Large intestine (tissue), 3 donors: ENCODE measurements at regions not wholly inside any gene's neighbourhood (a gene's known extent, or its start where the extent isn't known, plus 50 kb on each side); places are given as distances from the start of the nearest gene placed in this dataset.

Source experiments
- DNase-seq, 2 donors: peaks; one replicate each; pipeline versions ENCODE4 v3.0.0 to v3.0.0-alpha.2; 2013
- H3K27ac ChIP-seq: one replicate; pipeline ENCODE4 v1.5.1; 2013; ENCODE audit warnings: low read length
- H3K27me3 ChIP-seq: 2 replicates; pipeline ENCODE4 v1.6.1; 2013; ENCODE audit warnings: low read length; ENCODE audit not compliant: control insufficient read depth, insufficient read depth
- H3K36me3 ChIP-seq: 2 replicates; pipeline ENCODE4 v1.6.1; 2013; ENCODE audit warnings: low read length; ENCODE audit not compliant: control insufficient read depth, insufficient read depth
- H3K4me1 ChIP-seq: one replicate; pipeline ENCODE4 v1.6.1; 2013; ENCODE audit warnings: low read length; ENCODE audit not compliant: control insufficient read depth, insufficient read depth
- H3K4me3 ChIP-seq: one replicate; pipeline ENCODE4 v1.5.1; 2013; ENCODE audit warnings: low read length
- H3K9me3 ChIP-seq: one replicate; pipeline ENCODE4 v1.6.1; 2013; ENCODE audit warnings: mild to moderate bottlenecking, low read depth, low read length, moderate library complexity; ENCODE audit not compliant: control insufficient read depth
- WGBS: methylation state at CpG from one replicate; pipeline ENCODE4 v1.1.5; 2013; ENCODE audit warnings: low lambda C conversion rate; ENCODE audit not compliant: insufficient coverage; 5-methylcytosine and 5-hydroxymethylcytosine counted together

GRCh38 chr12:93318720-93319522 lies 58.8 kb upstream of the NUDT4 start:
- H3K9me3 ChIP-seq = no peaks in the 10 kb centered on the region
- H3K36me3 ChIP-seq = no peaks in the 10 kb centered on the region
- H3K27ac ChIP-seq = no peak overlapping the region
- no peaks in the 10 kb centered on the region for H3K27me3 ChIP-seq
- WGBS = 55% methylated on average over 2 of the region's 6 CpGs
- DNase-seq = peak in 1 of 2 donors; percentile 25
- H3K4me1 ChIP-seq = peaks cover 38% of the 10 kb centered on the region
- H3K4me3 ChIP-seq = no peak overlapping the region

DNA sequence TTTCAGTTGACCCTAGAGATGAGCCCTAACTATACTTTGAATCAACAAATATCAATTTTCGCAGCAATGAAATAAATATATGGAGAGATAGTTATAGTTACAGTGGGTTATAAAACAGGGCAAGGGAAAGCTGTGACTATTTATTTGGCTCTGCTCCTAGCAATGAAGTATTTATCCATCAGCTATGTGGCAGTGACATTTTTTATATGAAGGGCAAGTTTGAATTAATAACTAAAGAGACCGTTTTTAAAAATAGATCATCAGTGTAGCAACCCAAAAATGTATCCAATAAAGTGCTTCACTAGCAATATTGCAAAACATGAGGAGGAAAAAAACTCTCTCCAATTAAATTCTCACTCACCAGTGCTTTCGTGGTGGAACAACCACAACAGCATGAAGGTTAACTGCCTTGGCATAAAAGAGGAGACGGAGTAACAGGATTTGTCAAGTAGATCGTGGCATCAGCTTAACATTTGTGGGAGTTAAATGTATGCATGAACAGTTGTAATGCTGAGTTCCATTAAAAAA lies 58.1 kb upstream of the NUDT4 start:
- Histone ChIP-seq H3K27me3 (no peaks in the 10 kb centered on the region), H3K4me3 (no peak overlapping the region), H3K9me3 (no peaks in the 10 kb centered on the region), H3K4me1 (peaks cover 33% of the 10 kb centered on the region), H3K36me3 (no peaks in the 10 kb centered on the region), H3K27ac (no peak overlapping the region)
- DNase-seq = no peak
- 56% methylated on average over 3 of the region's 5 CpGs for WGBS

DNA sequence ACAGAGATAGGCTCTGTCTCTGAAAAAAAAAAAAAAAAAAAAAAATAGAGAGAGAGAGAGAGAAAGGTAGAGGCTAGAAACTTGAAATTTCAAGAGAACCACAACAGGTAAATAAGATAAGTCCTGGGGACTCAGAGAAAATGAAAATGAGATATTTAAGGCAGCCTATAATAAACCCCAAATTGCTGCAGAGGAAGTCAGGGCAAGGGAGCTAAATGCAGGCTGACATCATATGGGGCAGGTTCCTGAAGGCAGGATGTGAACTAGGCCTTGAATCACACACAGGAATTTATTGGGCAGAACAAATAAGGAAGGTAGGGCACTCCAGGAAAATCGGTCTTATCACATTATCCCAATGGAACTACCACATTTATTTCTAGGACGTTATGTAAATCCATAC lies 54.9 kb upstream of the NUDT4 start:
- no CpG with 5 or more reads among the region's 2 CpGs for WGBS
- no peaks in the 10 kb centered on the region for H3K9me3 ChIP-seq
- no peak overlapping the region for H3K4me3 ChIP-seq
- no peaks in the 10 kb centered on the region for H3K36me3 ChIP-seq
- no peaks in the 10 kb centered on the region for H3K27me3 ChIP-seq
- H3K4me1 ChIP-seq = peaks cover 8% of the 10 kb centered on the region
- DNase-seq = no peak
- H3K27ac ChIP-seq = no peak overlapping the region

GRCh38 chr12:93323625-93324329 lies 53.9 kb upstream of the NUDT4 start:
- WGBS = 78% methylated on average over 2 of the region's 5 CpGs
- no peaks in the 10 kb centered on the region for H3K27me3 ChIP-seq
- H3K4me3 ChIP-seq = no peak overlapping the region
- no peak for DNase-seq
- H3K4me1 ChIP-seq = peaks cover 3% of the 10 kb centered on the region
- no peak overlapping the region for H3K27ac ChIP-seq
- no peaks in the 10 kb centered on the region for H3K9me3 ChIP-seq
- no peaks in the 10 kb centered on the region for H3K36me3 ChIP-seq

- Histone ChIP-seq H3K27ac (no peak overlapping the region), H3K27me3 (no peaks in the 10 kb centered on the region), H3K36me3 (no peaks in the 10 kb centered on the region), H3K4me3 (no peak overlapping the region), H3K4me1 (no peaks in the 10 kb centered on the region), H3K9me3 (no peaks in the 10 kb centered on the region)
- no peak for DNase-seq
- no CpG with 5 or more reads among the region's 7 CpGs for WGBS
These were observed 51.9 kb upstream of the NUDT4 start for GRCh38 chr12:93325855-93326254.
